GM18498 (cell line): ENCODE measurements at regions not wholly inside any gene's neighbourhood (a gene's known extent, or its start where the extent isn't known, plus 50 kb on each side); places are given as distances from the start of the nearest gene placed in this dataset.
"Not testable (repeated sequence)": the region's sequence is repeated elsewhere in the genome, so short reads cannot be mapped to it uniquely, and the experiment has no call there.

Source experiments
- ATAC-seq: cut with Tn5 transposase; IDR thresholded peaks from one replicate; pipeline ENCODE4 v1.9.1; 2021; ENCODE audit warnings: mild to moderate bottlenecking, moderate library complexity; ENCODE audit not compliant: unreplicated experiment

DNA sequence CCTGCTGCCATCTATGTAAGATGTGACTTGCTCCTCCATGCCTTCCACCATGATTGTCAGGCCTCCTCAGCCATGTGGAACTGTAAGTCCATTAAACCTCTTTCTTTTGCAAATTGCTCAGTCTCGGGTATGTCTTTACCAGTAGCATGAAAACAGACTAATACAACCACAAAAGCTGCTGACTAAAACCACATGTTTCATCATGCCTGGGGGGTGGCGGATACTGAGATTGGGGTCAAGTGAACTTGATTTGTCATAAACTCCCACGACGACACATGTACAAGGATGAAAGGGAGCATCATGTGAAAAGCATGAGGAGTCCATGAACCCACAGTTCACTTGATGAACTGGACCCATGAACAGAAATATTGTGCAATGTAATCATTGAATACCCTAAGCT lies 134.9 kb upstream of the ANK3 start:
- ATAC-seq: no peak

DNA sequence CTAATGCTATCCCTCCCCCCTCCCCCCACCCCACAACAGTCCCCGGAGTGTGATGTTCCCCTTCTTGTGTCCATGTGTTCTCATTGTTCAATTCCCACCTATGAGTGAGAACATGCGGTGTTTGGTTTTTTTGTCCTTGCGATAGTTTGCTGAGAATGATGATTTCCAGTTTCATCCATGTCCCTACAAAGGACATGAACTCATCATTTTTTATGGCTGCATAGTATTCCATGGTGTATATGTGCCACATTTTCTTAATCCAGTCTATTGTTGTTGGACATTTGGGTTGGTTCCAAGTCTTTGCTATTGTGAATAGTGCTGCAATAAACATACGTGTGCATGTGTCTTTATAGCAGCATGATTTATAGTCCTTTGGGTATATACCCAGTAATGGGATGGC lies 133.7 kb upstream of the ANK3 start:
- not testable (repeated sequence) for ATAC-seq

GRCh38 chr10:60522617-60523016 lies 132.9 kb upstream of the ANK3 start:
- no peak for ATAC-seq

DNA sequence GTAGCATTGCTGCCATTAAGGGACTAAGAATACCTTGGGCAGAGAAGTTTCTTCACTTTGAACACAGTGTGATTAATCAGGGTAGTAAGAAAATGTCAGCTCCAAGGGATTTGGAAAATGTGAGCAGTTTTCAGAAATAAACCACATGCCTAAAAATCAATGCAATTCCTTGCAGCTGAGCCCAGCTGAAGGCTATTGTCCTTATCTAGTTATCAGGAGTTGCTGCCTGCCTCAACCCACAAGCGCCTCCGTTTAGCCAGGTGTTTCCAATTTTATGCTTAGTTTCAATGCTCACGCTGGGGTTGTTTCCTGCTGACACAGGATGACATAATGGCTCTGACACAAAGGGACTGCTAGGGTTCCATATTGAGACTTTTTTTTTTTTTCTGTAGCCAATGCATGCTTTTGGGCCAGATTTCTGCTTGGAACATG lies 132.3 kb upstream of the ANK3 start:
- ATAC-seq: no peak

DNA sequence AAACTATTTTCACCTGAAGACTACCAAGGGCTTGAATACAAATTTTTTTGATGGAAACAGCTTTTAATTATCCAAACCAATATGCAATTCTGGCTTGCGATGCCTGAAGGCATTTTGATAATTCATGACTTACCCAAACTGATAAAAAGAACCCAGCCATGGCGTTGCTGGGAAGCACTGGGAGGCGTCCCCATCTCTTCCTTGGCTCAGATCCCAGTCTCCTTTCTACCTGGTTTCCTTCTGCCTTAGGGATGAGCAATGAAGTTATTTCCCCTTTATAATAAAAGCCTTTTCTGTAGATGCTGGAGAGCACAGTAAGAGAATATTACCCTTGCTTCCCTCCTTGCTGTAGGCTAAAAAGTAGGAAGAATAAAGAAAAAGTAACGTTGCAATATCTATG lies 129.1 kb upstream of the ANK3 start:
- no peak for ATAC-seq

DNA sequence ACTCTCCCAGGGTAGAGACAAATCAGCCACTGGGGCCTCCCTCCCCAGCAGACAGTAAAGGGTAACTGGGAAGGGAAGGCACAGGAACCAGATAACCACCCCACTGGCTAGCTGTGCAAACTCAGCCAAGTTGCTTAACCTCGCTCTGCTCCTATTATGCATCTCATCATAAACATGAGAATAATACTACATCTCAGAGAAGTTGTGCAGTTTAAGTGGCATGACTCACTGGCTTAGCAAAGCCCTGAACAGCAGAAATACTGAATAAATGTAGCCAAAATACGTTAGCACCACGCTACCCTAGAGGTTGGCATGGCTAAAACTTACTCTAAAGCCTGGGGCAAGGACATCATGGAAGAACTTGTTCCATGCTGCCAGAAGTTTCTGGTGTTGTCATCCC lies 128.1 kb upstream of the ANK3 start:
- ATAC-seq: no peak

GRCh38 chr10:60513281-60513680 lies 123.6 kb upstream of the ANK3 start:
- peak; percentile 72 for ATAC-seq

DNA sequence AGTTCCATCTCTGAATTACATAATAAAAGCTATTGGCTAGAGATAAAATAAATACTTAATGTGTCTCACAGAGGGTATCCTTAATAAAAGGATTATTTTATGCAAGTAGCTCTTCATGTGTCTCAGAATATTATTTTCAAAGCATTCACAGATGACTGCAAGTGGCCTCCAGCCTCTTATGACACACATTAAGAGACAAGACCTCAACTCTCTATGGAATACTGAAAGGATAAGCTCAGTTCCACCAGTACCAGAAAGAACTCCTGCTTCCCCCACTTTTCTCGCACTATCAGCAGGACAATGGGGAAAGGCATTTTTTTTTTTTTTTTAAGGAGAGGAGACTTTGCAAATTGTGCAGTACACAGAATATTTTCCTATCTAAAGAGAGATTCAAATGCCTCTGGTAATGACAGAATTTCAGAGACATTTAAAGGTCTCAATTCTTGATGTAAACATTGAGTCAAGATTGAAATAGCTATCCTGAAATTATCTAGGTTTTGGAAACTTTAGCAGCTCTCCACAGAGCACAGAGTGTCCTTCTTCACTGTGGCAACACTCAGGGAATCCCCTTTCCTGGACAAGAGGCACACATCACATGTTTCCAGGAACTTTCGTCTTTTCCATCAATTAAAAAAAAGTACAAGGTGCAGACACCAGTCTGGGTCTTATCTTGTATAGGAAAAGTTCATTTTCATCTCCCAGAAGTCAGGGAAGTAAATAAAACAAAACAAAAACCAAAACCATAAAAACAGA lies 122.0 kb upstream of the ANK3 start:
- ATAC-seq: no peak

GRCh38 chr10:60508831-60509230 lies 119.2 kb upstream of the ANK3 start:
- ATAC-seq: no peak

- no peak for ATAC-seq
Measured at GRCh38 chr10:60508037-60508436, 118.4 kb upstream of the ANK3 start.

- ATAC-seq: no peak
Measured at GRCh38 chr10:60502621-60503020, 112.9 kb upstream of the ANK3 start.

- no peak for ATAC-seq
Measured at GRCh38 chr10:60498985-60499384, 109.3 kb upstream of the ANK3 start.

- no peak for ATAC-seq
Measured at GRCh38 chr10:60497364-60497763, 107.7 kb upstream of the ANK3 start.

- ATAC-seq: no peak
Measured at GRCh38 chr10:60496181-60496580, 106.5 kb upstream of the ANK3 start.

DNA sequence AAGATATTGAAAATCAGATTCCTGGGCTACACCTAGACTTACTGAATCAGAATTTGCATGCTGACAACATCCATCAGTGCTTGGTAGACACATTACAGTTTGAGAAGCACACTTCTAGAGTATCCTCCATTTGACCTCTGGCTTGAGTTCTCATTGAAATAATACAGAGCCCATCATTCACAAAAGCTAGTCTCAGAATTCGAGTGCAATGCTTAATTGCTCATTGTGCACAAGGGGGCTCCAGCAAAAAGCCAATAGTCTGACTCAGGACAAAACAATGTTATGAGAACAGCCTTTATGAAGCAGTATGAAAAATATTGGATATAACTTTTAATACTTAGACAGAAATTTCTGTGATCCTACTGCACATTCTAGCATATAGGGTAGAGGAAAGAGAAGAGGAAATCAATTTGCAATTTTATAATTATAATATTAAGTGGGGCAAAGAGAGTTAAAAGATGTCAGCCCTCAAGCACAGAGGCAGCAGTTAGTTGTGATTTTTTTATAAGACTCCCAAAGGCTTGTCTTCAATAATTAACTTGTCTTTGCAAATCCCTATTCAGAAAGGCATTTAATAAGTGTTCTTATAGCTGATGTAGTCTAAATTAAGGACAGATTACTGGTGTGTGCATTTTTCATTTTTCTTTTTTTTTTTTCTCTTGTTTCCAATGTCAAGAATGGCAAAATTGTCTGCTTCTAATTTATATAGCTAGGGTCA lies 105.8 kb upstream of the ANK3 start:
- no peak for ATAC-seq

GRCh38 chr10:60494774-60495173 lies 105.1 kb upstream of the ANK3 start:
- no peak for ATAC-seq

DNA sequence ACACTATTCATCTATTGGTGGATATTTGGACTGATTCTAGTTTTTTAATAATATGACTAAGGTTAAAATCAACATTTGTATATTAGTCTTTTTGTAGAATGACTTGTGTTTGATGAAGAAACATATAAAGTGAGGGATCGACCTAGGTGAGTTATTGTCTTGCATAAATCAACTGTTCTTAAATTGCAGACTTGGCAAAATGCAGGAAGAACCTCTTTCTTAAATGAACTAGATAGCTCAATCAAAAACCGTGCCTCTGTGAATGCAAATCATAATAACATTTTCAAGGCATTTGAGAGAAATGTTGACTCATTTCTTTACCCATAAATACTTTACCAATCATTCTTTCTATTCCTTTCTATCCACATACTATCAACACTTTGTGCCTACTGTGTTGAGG lies 101.5 kb upstream of the ANK3 start:
- ATAC-seq: no peak

GRCh38 chr10:60490013-60490412 lies 100.3 kb upstream of the ANK3 start:
- ATAC-seq: no peak

GRCh38 chr10:60488111-60488669 lies 98.5 kb upstream of the ANK3 start:
- no peak for ATAC-seq

DNA sequence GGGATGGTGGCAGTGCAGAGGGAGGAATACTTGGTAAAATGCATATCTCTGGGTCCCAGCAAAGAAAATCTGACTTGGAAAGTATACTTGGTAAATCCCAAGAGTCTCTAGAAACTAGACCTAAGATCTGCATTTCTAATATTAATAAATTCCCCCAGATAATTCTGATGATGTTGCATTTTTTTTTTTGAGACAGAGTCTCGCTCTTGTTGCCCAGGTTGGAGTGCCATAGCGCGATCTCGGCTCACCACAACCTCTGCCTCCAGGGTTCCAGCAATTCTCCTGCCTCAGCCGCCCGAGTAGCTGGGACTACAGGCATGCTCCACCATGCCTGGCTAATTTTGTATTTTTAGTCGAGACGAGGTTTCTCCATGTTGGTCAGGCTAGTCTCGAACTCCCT lies 97.9 kb upstream of the ANK3 start:
- no peak for ATAC-seq

DNA sequence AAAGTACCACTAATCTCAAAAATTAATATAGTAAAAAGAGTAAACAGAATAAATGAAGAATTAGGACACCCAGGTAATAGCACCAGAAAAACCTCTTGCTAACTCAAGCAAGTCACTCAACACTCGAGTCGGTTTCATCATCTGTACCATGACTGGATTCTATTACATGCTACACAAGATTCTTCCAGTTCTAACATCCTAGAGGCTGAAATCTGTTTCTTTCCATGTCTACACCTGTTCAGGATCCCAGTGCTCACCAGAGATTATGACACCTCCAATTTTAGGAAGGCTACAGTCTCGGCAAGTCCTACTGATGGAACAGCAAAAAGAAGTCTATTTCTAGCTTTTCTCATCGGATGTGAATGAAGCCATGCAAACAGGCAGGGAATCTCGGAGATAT lies 95.3 kb upstream of the ANK3 start:
- no peak for ATAC-seq

- no peak for ATAC-seq
Measured at GRCh38 chr10:60480865-60481563, 91.3 kb upstream of the ANK3 start.
